H1 (cell line): ENCODE measurements at regions not wholly inside any gene's neighbourhood (a gene's known extent, or its start where the extent isn't known, plus 50 kb on each side); places are given as distances from the start of the nearest gene placed in this dataset.

ENCODE experiments used
- CTCF ChIA-PET: fragments of 300-600 bp; sonication (Branson Sonifier 250); formaldehyde crosslinking; loops from one replicate; lab custom pipeline; 2021; ENCODE audit not compliant: partially characterized antibody; lab: Charles Lee
- POLR2A ChIA-PET: fragments of 300-600 bp; sonication (Branson Sonifier 250); formaldehyde crosslinking; loops from one replicate; lab custom pipeline; 2021; ENCODE audit warnings: inconsistent platforms; ENCODE audit not compliant: partially characterized antibody; lab: Charles Lee
- DNase-seq, 2 experiments: peaks; one replicate each; pipeline versions ENCODE4 v3.0.0 to v3.0.0-alpha.2; 2010 to 2022; ENCODE audit warnings: low spot score in 2 of 2, low read depth in 1 of 2, mixed read lengths in 1 of 2
- FAIRE-seq: peaks from 2 replicates; lab custom pipeline; 2011; peaks lifted over from hg19 to GRCh38; lab: Jason Lieb, UNC
- H2AFZ ChIP-seq: 2 replicates; pipeline ENCODE4 v1.8.1; 2012; ENCODE audit warnings: low read length, inconsistent platforms
- H2AK5ac ChIP-seq: 2 replicates; pipeline ENCODE4 v1.6.1; 2013; ENCODE audit warnings: low read depth, low read length
- H2BK120ac ChIP-seq: replicated peaks from 2 replicates; pipeline ENCODE3; 2013; ENCODE audit warnings: low read depth, low read length, inconsistent platforms
- H2BK12ac ChIP-seq: 2 replicates; pipeline ENCODE4 v1.6.1; 2013; ENCODE audit warnings: low read depth, low read length
- H2BK15ac ChIP-seq: 2 replicates; pipeline ENCODE4 v1.6.1; 2013; ENCODE audit warnings: low read length
- H2BK20ac ChIP-seq: 2 replicates; pipeline ENCODE4 v1.6.1; 2013; ENCODE audit warnings: low read length
- H2BK5ac ChIP-seq: 2 replicates; pipeline ENCODE4 v1.6.1; 2013; ENCODE audit warnings: low read depth, low read length
- H3K14ac ChIP-seq: 2 replicates; pipeline ENCODE4 v1.6.1; 2013; ENCODE audit warnings: inconsistent platforms; ENCODE audit not compliant: insufficient read length
- H3K18ac ChIP-seq: 2 replicates; pipeline ENCODE4 v1.6.1; 2013; ENCODE audit warnings: low read length; ENCODE audit errors: extremely low read depth
- H3K23ac ChIP-seq: 2 replicates; pipeline ENCODE4 v1.6.1; 2013; ENCODE audit warnings: inconsistent platforms; ENCODE audit not compliant: insufficient read length
- H3K23me2 ChIP-seq: 2 replicates; pipeline ENCODE4 v1.6.1; 2013; ENCODE audit warnings: low read depth, low read length
- H3K27ac ChIP-seq: 2 replicates; pipeline ENCODE4 v1.6.1; 2011; ENCODE audit warnings: low read depth, low read length, inconsistent platforms
- H3K27me3 ChIP-seq, 4 experiments: replicated peaks in 1 of 4; 1 replicate in 1 of 4; 2 replicates in 3 of 4; pipeline versions ENCODE4 v1.6.1 to v1.8.1; 2011 to 2013; ENCODE audit warnings: low read length in 3 of 4, mild to moderate bottlenecking in 3 of 4, inconsistent platforms in 2 of 4, mixed read lengths in 2 of 4, moderate library complexity in 1 of 4; ENCODE audit not compliant: control insufficient read depth in 3 of 4, insufficient read depth in 3 of 4; ENCODE audit errors: extremely low read depth in 1 of 4
- H3K36me3 ChIP-seq, 4 experiments: 2 replicates each; pipeline versions ENCODE4 v1.6.1 to v1.8.1; 2011 to 2013; ENCODE audit warnings: mild to moderate bottlenecking in 4 of 4, low read length in 3 of 4, moderate library complexity in 2 of 4, control low read depth in 1 of 4, inconsistent platforms in 1 of 4; ENCODE audit not compliant: insufficient read depth in 4 of 4, control insufficient read depth in 2 of 4
- H3K4ac ChIP-seq: replicated peaks from 2 replicates; pipeline ENCODE3; 2013; ENCODE audit warnings: low read length, low read depth, mixed read lengths, inconsistent platforms; ENCODE audit not compliant: insufficient read length
- H3K4me1 ChIP-seq, 4 experiments: replicated peaks in 1 of 4; 1 replicate in 1 of 4; 2 replicates in 3 of 4; pipeline versions ENCODE4 v1.6.1 to v1.8.1; 2011 to 2013; ENCODE audit warnings: low read length in 3 of 4, inconsistent platforms in 2 of 4, mixed read lengths in 1 of 4; ENCODE audit not compliant: insufficient read depth in 4 of 4, control insufficient read depth in 3 of 4
- H3K4me2 ChIP-seq, 2 experiments: 2 replicates each; pipeline versions ENCODE4 v1.6.1 to v1.8.1; 2011 to 2013; ENCODE audit warnings: low read depth in 2 of 2, low read length in 2 of 2, control low read depth in 1 of 2, inconsistent platforms in 1 of 2, mild to moderate bottlenecking in 1 of 2; ENCODE audit not compliant: insufficient read depth in 1 of 2
- H3K4me3 ChIP-seq, 4 experiments: fragments of 200-600, 300-600 bp in 1 of 4; sonication (generic), shearing (Covaris generic), sonication (Bioruptor Twin) in 1 of 4; 2 replicates each; pipeline versions ENCODE4 v1.5.1 to v1.8.1; 2011 to 2016; ENCODE audit warnings: low read length in 4 of 4, low read depth in 3 of 4, control low read depth in 2 of 4, inconsistent platforms in 2 of 4, mild to moderate bottlenecking in 2 of 4, mixed read lengths in 1 of 4, moderate library complexity in 1 of 4; ENCODE audit not compliant: insufficient read depth in 2 of 4; ENCODE audit errors: extremely low read depth in 1 of 4
- H3K56ac ChIP-seq: replicated peaks from 2 replicates; pipeline ENCODE3; 2013; ENCODE audit warnings: low read depth, mild to moderate bottlenecking, mixed read lengths, low read length, inconsistent platforms; ENCODE audit not compliant: insufficient read length
- H3K79me1 ChIP-seq: 2 replicates; pipeline ENCODE4 v1.6.1; 2013; ENCODE audit warnings: low read depth, low read length, control low read depth
- H3K79me2 ChIP-seq, 2 experiments: 2 replicates each; pipeline versions ENCODE4 v1.6.1 to v1.8.1; 2012 to 2013; ENCODE audit warnings: low read length in 2 of 2, mild to moderate bottlenecking in 2 of 2, inconsistent platforms in 1 of 2; ENCODE audit not compliant: insufficient read depth in 2 of 2, control insufficient read depth in 1 of 2
- H3K9ac ChIP-seq, 4 experiments: replicated peaks in 1 of 4; 1 replicate in 1 of 4; 2 replicates in 3 of 4; pipeline versions ENCODE4 v1.6.1 to v1.8.1; 2011 to 2013; ENCODE audit warnings: low read depth in 3 of 4, low read length in 3 of 4, control low read depth in 2 of 4, mild to moderate bottlenecking in 2 of 4, moderate library complexity in 2 of 4, inconsistent platforms in 1 of 4; ENCODE audit errors: extremely low read depth in 1 of 4
- H3K9me3 ChIP-seq, 2 experiments: 2 replicates each; pipeline versions ENCODE4 v1.6.1 to v1.8.1; 2012 to 2013; ENCODE audit warnings: mild to moderate bottlenecking in 2 of 2, moderate library complexity in 2 of 2, control low read depth in 1 of 2, inconsistent platforms in 1 of 2, low read depth in 1 of 2, low read length in 1 of 2, mixed read lengths in 1 of 2; ENCODE audit not compliant: insufficient read depth in 2 of 2
- H4K20me1 ChIP-seq, 2 experiments: replicated peaks in 1 of 2; 2 replicates each; pipeline versions ENCODE3 to v1.8.1; 2011 to 2013; ENCODE audit warnings: inconsistent platforms in 2 of 2, low read length in 2 of 2, mild to moderate bottlenecking in 1 of 2; ENCODE audit not compliant: insufficient read depth in 2 of 2, control insufficient read depth in 1 of 2
- H4K5ac ChIP-seq: 2 replicates; pipeline ENCODE4 v1.6.1; 2013; ENCODE audit warnings: low read length, low read depth, mixed read lengths, inconsistent platforms; ENCODE audit not compliant: insufficient read length
- H4K8ac ChIP-seq: 2 replicates; pipeline ENCODE4 v1.8.0; 2013; ENCODE audit warnings: mild to moderate bottlenecking, moderate library complexity, low read length, inconsistent platforms; ENCODE audit not compliant: insufficient read depth; ENCODE audit errors: extremely low read depth
- H4K91ac ChIP-seq: replicated peaks from 2 replicates; pipeline ENCODE3; 2013; ENCODE audit warnings: low read length, mixed read lengths, inconsistent platforms; ENCODE audit not compliant: insufficient read length
- CHD2 ChIP-seq: IDR thresholded peaks from 2 replicates; pipeline ENCODE4 v1.6.1; 2012; ENCODE audit warnings: low read length, improper control_type of control experiment
- NANOG ChIP-seq: IDR thresholded peaks from 2 replicates; pipeline ENCODE4 v1.6.1; 2011; ENCODE audit warnings: low read length, low read depth, mild to moderate bottlenecking, inconsistent platforms; ENCODE audit not compliant: insufficient read depth, poor library complexity, severe bottlenecking
- WGBS, 2 experiments: shearing (Covaris generic) in 1 of 2; methylation state at CpG; one replicate each; pipeline versions ENCODE4 v1.1.6 to v1.1.7; 2013 to 2015; ENCODE audit warnings: low lambda C conversion rate in 2 of 2, mixed read lengths in 2 of 2, inconsistent platforms in 1 of 2, low coverage in 1 of 2, missing lambda C conversion rate in 1 of 2; ENCODE audit not compliant: insufficient replicate concordance in 2 of 2, insufficient coverage in 1 of 2, insufficient read length in 1 of 2; ENCODE audit errors: extremely low coverage in 1 of 2, missing lambda C conversion rate in 1 of 2; 5-methylcytosine and 5-hydroxymethylcytosine counted together
- TF ChIP-seq, protein P1 (sequence below), 3 experiments: IDR thresholded peaks; 1 replicate in 2 of 3; 2 replicates in 1 of 3; pipeline versions ENCODE4 v1.5.1 to v1.6.1; 2011; ENCODE audit warnings: low read length in 3 of 3, mild to moderate bottlenecking in 3 of 3, inconsistent platforms in 2 of 3, low read depth in 1 of 3, moderate library complexity in 1 of 3; ENCODE audit not compliant: insufficient read depth in 1 of 3; ENCODE audit errors: control extremely low read depth in 1 of 3

DNA sequence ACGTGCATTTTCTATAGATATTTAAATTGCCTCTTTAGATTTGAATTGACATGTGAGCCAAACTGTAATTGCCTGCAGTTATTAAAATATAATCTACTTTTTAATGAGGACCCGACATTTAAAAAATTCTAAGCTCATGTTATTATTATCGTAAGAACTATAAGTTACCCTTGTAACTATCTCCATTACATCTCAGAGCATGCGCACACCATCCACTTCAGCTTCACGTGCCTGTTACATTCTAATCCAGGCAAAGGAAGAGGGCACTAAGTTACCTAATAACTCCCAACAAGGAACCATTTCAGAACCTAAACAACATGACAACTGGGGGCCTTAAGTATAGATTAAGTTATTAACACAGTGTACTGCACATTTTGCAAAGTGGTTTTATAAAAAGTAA is 509.0 kb upstream of the DPP6 start:
- CTCF ChIA-PET, result interaction anchor here (1.4 kb wide), 1 partner anchor 13 kb away, joined by 3 read pairs; no protein-coding TSS in a partner anchor
- DNase-seq, result no peak
- no peak overlapping the region for H3K56ac ChIP-seq
- no peaks in the 10 kb centered on the region for H4K20me1 ChIP-seq
- no peaks in the 10 kb centered on the region for H3K4me1 ChIP-seq
- H3K27me3 ChIP-seq, result no peaks in the 10 kb centered on the region
- H3K36me3 ChIP-seq, result no peaks in the 10 kb centered on the region
- H4K8ac ChIP-seq, result no peak overlapping the region
- H2BK120ac ChIP-seq, result no peak overlapping the region
- H3K23me2 ChIP-seq, result no peaks in the 10 kb centered on the region
- H3K18ac ChIP-seq, result no peak overlapping the region
- H4K91ac ChIP-seq, result no peak overlapping the region
- H3K4me3 ChIP-seq, result no peak overlapping the region
- H3K9me3 ChIP-seq, result peaks cover 12 to 37% of the 10 kb centered on the region in 2 experiments; a peak in 2 of 4 replicates
- H3K4ac ChIP-seq, result no peak overlapping the region
- no peak overlapping the region for H2BK20ac ChIP-seq
- no peaks in the 10 kb centered on the region for H3K79me2 ChIP-seq
- no peak overlapping the region for H3K9ac ChIP-seq
- H2AK5ac ChIP-seq, result no peak overlapping the region
- no peak overlapping the region for H3K4me2 ChIP-seq
- 78% methylated on average over 5 of the region's 5 CpGs; no CpG with 5 or more reads in 1 of the 2 experiments for WGBS, 2 experiments
- POLR2A ChIA-PET, result no interaction called here
- no peak overlapping the region for H3K27ac ChIP-seq
- no peak overlapping the region for H3K14ac ChIP-seq
- no peak overlapping the region for H2BK5ac ChIP-seq
- no peak for FAIRE-seq
- no peak overlapping the region for H2BK12ac ChIP-seq
- no peak overlapping the region for H4K5ac ChIP-seq
- no peak overlapping the region for H2BK15ac ChIP-seq
- no peaks in the 10 kb centered on the region for H3K79me1 ChIP-seq
- no peak overlapping the region for H3K23ac ChIP-seq
- no peak overlapping the region for H2AFZ ChIP-seq
- no peak for TF ChIP-seq CHD2
- TF ChIP-seq, protein P1, sequence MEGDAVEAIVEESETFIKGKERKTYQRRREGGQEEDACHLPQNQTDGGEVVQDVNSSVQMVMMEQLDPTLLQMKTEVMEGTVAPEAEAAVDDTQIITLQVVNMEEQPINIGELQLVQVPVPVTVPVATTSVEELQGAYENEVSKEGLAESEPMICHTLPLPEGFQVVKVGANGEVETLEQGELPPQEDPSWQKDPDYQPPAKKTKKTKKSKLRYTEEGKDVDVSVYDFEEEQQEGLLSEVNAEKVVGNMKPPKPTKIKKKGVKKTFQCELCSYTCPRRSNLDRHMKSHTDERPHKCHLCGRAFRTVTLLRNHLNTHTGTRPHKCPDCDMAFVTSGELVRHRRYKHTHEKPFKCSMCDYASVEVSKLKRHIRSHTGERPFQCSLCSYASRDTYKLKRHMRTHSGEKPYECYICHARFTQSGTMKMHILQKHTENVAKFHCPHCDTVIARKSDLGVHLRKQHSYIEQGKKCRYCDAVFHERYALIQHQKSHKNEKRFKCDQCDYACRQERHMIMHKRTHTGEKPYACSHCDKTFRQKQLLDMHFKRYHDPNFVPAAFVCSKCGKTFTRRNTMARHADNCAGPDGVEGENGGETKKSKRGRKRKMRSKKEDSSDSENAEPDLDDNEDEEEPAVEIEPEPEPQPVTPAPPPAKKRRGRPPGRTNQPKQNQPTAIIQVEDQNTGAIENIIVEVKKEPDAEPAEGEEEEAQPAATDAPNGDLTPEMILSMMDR (IDR thresholded peaks at IDR 0.05; ENCODE audit: control extremely low read depth in 1 of 3, insufficient read depth in 1 of 3, low read depth in 1 of 3, low read length in 3 of 3), result no peak
- no peak for TF ChIP-seq NANOG
